Left ventricle myocardium inferior (tissue), 1 donor: ENCODE measurements at regions not wholly inside any gene's neighbourhood (a gene's known extent, or its start where the extent isn't known, plus 50 kb on each side); places are given as distances from the start of the nearest gene placed in this dataset.
"Not testable (repeated sequence)": the region's sequence is repeated elsewhere in the genome, so short reads cannot be mapped to it uniquely, and the experiment has no call there.

Experiments used
- DNase-seq: peaks from one replicate; pipeline ENCODE4 v3.0.0-alpha.2; 2020
- H3K27ac ChIP-seq: fragments of 200-600 bp; replicated peaks from 2 replicates; pipeline ENCODE4 v1.8.0; 2021
- H3K27me3 ChIP-seq: fragments of 200-600 bp; 2 replicates; pipeline ENCODE4 v1.8.0; 2021; ENCODE audit warnings: low read depth
- H3K36me3 ChIP-seq: fragments of 200-600 bp; 2 replicates; pipeline ENCODE4 v1.8.0; 2021
- H3K4me1 ChIP-seq: fragments of 200-600 bp; 2 replicates; pipeline ENCODE4 v1.8.0; 2021
- H3K4me3 ChIP-seq: fragments of 200-600 bp; 2 replicates; pipeline ENCODE4 v1.8.0; 2021; ENCODE audit warnings: mild to moderate bottlenecking, moderate library complexity
- H3K9me3 ChIP-seq: fragments of 200-600 bp; replicated peaks from 2 replicates; pipeline ENCODE4 v1.8.0; 2021
- CTCF ChIP-seq: fragments of 200-600 bp; IDR thresholded peaks from 2 replicates; pipeline ENCODE4 v1.8.0; 2021; ENCODE audit warnings: antibody characterized with exemption, mild to moderate bottlenecking, borderline replicate concordance
- intact Hi-C: fragments of 100-400 bp; cut with micrococcal nuclease; formaldehyde crosslinking; loops from one replicate; pipeline ENCODE4 v1.11.0; 2022
- donor health status: DM: no; HTN: yes; CAD: no; lungs with severe emphysema.

DNA sequence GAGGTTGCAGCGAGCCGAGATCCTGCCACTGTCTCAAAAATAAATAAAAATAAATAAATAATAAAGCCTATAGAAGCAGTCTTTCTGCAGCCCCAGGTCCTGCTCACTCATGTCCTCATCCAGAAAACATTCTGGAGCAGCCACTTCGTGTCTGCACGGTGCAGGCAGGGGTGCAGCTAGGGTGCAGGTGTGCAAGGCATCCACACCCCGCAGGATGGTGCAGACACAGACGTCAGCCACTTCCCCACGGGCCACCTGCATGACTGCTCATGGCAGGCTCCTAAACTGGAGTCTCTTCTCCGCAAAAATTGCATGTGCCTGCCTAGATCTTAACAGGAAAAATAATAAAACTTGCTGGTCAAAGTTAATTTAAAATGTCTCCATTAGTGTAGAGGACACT lies 80.2 kb upstream of the SNTG2 start:
- Histone ChIP-seq H3K36me3 (no peaks in the 10 kb centered on the region), H3K4me3 (no peak overlapping the region), H3K4me1 (no peaks in the 10 kb centered on the region), H3K27ac (no peak overlapping the region), H3K9me3 (no peaks in the 10 kb centered on the region), H3K27me3 (peaks cover 83% of the 10 kb centered on the region)
- no peak for TF ChIP-seq CTCF
- intact Hi-C loops = no loop called here
- no peak for DNase-seq

DNA sequence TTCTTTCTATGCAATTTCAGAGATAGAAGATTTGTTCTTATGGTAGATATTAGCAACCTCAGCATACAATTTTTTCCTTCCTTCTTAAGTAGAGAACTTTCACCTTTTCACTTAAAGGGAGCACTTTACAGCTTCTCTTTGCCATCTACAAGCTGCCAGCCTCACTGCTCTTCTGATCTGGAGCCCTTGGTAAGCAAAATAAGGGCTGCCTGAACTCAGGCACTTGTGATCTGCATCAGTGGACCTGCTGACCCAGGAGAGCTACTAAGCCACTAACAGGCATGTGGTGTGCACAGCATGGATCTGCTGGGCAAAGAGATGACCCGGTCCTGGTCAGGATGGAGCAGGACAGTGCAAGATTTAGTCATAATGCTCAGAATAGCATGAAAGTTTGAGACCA lies 80.8 kb upstream of the SNTG2 start:
- intact Hi-C loops = no loop called here
- H3K4me1 ChIP-seq = no peaks in the 10 kb centered on the region
- peaks cover 84% of the 10 kb centered on the region for H3K27me3 ChIP-seq
- no peaks in the 10 kb centered on the region for H3K36me3 ChIP-seq
- DNase-seq = no peak
- no peaks in the 10 kb centered on the region for H3K9me3 ChIP-seq
- H3K27ac ChIP-seq = no peak overlapping the region
- H3K4me3 ChIP-seq = no peak overlapping the region
- no peak for TF ChIP-seq CTCF

- no peak for DNase-seq
- intact Hi-C loops = no loop called here
- no peaks in the 10 kb centered on the region for H3K9me3 ChIP-seq
- H3K27me3 ChIP-seq = peaks cover 84% of the 10 kb centered on the region
- no peak for TF ChIP-seq CTCF
- no peak overlapping the region for H3K4me3 ChIP-seq
- H3K4me1 ChIP-seq = no peaks in the 10 kb centered on the region
- H3K27ac ChIP-seq = no peak overlapping the region
- H3K36me3 ChIP-seq = no peaks in the 10 kb centered on the region
Measured at GRCh38 chr2:869357-869871, 81.2 kb upstream of the SNTG2 start.

DNA sequence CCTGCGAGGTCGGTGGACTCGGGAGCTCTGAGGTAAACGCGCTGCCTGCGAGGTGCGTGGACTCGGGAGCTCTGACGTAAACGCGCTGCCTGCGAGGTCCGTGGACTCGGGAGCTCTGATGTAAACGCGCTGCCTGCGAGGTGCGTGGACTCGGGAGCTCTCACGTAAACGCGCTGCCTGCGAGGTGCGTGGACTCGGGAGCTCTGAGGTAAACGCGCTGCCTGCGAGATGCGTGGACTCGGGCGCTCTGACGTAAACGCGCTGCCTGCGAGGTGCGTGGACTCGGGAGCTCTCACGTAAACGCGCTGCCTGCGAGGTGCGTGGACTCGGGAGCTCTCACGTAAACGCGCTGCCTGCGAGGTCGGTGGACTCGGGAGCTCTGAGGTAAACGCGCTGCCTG lies 81.8 kb upstream of the SNTG2 start:
- intact Hi-C loops, H3K9me3 ChIP-seq, H3K27ac ChIP-seq, H3K36me3 ChIP-seq, H3K4me3 ChIP-seq, H3K4me1 ChIP-seq, DNase-seq: not testable (repeated sequence)
- peaks cover 82% of the 10 kb centered on the region for H3K27me3 ChIP-seq

DNA sequence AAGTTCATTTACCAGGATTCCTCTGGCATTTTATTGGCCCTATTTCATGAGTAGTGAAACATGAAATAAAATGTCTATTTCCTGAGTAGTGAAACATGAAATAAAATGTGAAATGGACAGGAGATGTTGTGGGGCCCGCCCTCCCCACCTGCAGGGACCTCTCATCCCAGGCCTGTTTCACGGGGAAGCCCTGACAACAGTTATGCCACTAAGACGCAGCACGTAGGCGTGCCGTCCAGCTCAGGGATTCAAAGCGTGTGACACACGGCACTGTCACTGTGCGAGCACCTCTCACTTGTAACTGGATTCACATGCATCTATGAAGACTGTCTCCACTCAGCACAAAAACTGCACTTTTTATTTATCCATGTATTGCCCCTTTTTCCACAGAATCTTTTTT lies 83.4 kb upstream of the SNTG2 start:
- H3K36me3 ChIP-seq = no peaks in the 10 kb centered on the region
- H3K4me3 ChIP-seq = no peak overlapping the region
- intact Hi-C loops = no loop called here
- no peak overlapping the region for H3K27ac ChIP-seq
- no peaks in the 10 kb centered on the region for H3K4me1 ChIP-seq
- H3K27me3 ChIP-seq = peaks cover 79% of the 10 kb centered on the region
- TF ChIP-seq CTCF = no peak
- no peak for DNase-seq
- H3K9me3 ChIP-seq = no peaks in the 10 kb centered on the region

- H3K36me3 ChIP-seq = no peaks in the 10 kb centered on the region
- intact Hi-C loops = no loop called here
- peaks cover 79% of the 10 kb centered on the region for H3K27me3 ChIP-seq
- H3K4me1 ChIP-seq = no peaks in the 10 kb centered on the region
- no peak overlapping the region for H3K4me3 ChIP-seq
- no peak for TF ChIP-seq CTCF
- DNase-seq = no peak
- no peak overlapping the region for H3K27ac ChIP-seq
- H3K9me3 ChIP-seq = no peaks in the 10 kb centered on the region
Measured at GRCh38 chr2:866887-867286, 83.8 kb upstream of the SNTG2 start.
